GM12875 (cell line): ENCODE measurements at regions not wholly inside any gene's neighbourhood (a gene's known extent, or its start where the extent isn't known, plus 50 kb on each side); places are given as distances from the start of the nearest gene placed in this dataset.
"Not testable (repeated sequence)": the region's sequence is repeated elsewhere in the genome, so short reads cannot be mapped to it uniquely, and the experiment has no call there.

Experiments
- H3K4me3 ChIP-seq: one replicate; pipeline ENCODE4 v1.5.1; 2011; ENCODE audit warnings: low read depth, low read length, control low read depth
- TF ChIP-seq, protein P1 (sequence below): IDR thresholded peaks from 2 replicates; pipeline ENCODE4 v1.5.1; 2011; ENCODE audit warnings: low read depth, mild to moderate bottlenecking, control low read depth, inconsistent platforms, low read length, moderate library complexity, borderline replicate concordance; ENCODE audit not compliant: insufficient read depth

DNA sequence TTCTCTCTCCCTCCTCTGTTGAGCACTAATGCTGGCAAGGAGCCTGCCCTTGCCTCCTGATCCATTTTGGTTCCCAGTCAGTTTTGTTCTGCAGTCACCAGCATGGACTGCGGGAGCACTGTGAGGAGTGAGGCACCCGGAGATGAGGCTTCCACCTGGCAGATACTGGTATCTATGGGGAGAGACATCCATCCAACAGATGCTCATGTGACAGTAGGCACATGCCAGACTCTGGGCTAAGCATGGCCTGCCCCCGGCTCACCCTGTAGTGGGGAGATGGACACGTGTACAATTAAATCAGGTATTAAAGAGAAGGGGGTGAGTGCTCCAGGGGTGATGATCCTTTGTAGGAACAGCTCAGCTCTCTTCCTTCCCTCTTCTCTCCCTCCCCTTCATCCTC is 74.0 kb upstream of the PODXL start:
- no peak overlapping the region for H3K4me3 ChIP-seq
- TF ChIP-seq, protein P1, sequence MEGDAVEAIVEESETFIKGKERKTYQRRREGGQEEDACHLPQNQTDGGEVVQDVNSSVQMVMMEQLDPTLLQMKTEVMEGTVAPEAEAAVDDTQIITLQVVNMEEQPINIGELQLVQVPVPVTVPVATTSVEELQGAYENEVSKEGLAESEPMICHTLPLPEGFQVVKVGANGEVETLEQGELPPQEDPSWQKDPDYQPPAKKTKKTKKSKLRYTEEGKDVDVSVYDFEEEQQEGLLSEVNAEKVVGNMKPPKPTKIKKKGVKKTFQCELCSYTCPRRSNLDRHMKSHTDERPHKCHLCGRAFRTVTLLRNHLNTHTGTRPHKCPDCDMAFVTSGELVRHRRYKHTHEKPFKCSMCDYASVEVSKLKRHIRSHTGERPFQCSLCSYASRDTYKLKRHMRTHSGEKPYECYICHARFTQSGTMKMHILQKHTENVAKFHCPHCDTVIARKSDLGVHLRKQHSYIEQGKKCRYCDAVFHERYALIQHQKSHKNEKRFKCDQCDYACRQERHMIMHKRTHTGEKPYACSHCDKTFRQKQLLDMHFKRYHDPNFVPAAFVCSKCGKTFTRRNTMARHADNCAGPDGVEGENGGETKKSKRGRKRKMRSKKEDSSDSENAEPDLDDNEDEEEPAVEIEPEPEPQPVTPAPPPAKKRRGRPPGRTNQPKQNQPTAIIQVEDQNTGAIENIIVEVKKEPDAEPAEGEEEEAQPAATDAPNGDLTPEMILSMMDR: no peak

DNA sequence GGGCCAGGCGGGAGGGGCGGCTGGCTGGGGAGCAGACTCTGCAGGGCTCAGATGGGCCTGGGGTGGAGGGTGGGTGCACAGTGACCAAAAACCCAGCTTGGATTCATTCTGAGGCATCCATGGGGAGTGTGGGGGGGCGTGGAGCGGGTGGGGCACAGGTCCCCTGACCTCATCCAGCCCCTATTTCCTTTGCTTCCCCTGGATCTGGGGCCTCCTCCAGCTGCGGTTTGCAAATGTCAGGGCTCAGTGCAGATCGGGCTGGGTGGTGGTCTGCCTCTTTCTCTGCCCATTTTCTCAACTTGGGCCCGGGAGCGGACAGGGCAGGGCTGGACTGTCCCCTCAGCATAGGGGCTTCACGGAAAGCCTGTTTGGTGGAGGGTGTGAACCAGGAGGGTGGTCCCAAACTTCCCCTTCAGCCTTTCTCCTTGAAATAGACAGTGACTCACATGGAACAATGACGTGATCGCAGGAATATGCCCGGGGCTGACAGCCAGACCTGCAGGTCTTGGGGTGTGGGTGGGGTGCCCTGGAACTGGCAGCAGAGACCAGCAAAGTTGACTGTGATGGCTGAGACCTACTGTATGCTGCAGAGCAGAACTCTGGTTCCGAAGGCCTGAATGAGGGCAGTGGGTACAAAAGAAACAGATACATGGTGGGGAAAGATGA is 72.9 kb upstream of the PODXL start:
- no peak overlapping the region for H3K4me3 ChIP-seq
- TF ChIP-seq, protein P1: no peak

DNA sequence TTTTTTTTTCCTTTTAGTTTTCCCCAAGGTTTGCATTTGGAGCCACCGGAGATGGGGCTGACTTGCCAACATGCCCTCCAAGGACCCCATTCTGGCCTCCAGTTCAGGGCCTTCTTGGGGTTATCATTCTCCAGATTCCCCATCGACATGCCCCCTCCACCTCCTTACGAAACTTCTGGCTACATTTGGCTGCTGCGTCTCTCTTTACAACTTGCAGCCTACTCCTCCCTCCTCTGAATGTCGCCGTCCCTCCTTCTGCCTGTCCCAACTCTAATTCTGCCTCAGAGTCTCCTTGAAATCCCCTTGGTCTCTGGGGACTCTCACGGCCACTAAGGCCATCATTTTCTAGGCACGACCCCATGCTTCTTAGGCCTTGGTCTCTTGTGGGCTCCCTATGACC is 72.2 kb upstream of the PODXL start:
- TF ChIP-seq, protein P1: no peak
- no peak overlapping the region for H3K4me3 ChIP-seq

DNA sequence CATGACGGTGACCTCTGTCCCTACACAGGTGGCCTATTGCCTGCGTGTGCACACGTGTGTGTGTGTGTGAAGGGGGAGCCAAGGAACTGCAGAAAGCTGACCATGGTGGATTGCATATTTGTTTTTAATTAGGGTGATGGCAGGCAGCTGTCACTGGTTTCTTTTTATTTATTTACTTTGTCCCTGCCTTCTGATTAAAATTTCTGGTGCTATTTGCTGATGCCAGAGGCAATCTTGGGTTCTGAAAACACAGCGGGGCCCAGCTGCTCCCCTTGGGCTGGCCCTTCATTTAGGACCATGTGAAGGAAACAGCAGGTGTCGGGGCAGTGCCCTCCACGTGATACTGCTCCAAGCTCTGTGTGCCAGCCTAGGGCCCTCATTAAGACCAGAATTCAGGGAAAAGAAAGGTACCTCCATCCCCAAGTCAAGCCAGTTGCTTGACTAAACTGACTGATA is 71.3 kb upstream of the PODXL start:
- TF ChIP-seq, protein P1: no peak
- H3K4me3 ChIP-seq: no peak overlapping the region

DNA sequence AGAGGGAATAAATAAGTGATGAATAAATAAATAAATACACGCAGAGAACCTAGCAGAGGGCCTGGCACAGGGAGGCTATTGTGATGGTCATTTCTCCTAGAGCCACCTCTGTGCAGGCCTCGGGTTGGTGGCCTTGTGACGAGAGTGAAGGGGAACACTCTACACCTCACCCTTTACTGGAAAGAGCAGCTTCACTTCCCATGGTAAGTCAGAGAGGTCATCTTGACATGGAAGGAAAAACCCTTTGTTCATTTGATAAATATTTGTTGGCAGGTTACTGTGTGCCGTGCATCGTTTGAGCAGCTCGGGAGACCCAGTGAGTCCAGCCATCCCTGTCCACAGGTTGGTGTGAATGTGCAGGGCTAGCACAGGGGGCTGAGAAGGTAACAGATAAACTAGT is 70.2 kb upstream of the PODXL start:
- TF ChIP-seq, protein P1: no peak

DNA sequence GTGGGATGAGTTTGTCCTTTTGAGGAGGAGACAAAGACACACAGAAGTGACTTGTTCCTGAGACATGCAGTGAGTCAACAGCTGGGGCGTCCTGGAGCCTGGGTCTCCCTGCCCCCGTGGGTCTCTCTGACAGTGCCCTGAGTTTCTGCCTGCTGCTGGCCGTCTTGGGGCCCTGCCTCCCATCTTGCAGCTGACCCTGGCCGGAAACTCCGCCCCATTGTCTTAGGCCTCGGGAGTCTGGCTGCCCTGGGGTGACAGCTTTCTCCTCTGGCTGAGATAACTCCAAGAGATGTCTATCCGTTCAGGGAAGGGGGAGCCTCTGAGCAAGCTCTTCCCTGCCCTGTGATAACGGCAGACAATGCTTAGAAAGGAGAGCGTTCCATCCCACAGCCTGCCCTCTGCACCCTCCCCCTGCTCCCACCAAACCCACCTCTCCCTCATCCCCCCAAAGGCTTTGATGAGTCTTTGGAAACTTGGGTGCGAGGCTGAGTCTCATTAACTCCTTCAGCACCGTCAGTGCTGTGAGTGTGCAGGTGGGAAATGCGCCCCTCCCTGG is 69.5 kb upstream of the PODXL start:
- no peak overlapping the region for H3K4me3 ChIP-seq
- TF ChIP-seq, protein P1: no peak

More for the DNA sequence above, 70.2 kb upstream of the PODXL start:
- H3K4me3 ChIP-seq: no peak overlapping the region

DNA sequence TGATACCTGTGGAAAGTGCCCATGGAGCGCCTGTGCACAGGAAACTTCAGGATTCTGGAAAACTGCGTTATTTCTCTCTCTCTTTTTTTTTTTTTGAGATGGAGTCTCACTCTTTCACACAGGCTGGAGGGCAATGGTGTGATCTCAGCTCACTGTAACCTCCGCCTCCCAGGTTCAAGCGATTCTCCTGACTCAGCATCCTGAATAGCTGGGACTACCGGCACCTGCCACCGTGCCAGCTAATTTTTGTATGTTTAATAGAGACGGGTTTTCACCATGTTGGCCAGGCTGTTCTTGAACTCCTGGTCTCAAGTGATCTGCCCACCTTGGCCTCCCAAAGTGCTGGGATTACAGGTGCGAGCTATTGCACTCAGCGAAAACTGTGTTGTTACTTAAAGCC is 68.9 kb upstream of the PODXL start:
- not testable (repeated sequence) for H3K4me3 ChIP-seq
